Stimulated activated CD8-positive, alpha-beta memory T cell treated with anti-CD3 and anti-CD28 coated beads, Interleukin-2, amount 100 ng/mL, for 48 hours (primary cell): ENCODE measurements at regions not wholly inside any gene's neighbourhood (a gene's known extent, or its start where the extent isn't known, plus 50 kb on each side); places are given as distances from the start of the nearest gene placed in this dataset.
"Not testable (repeated sequence)": the region's sequence is repeated elsewhere in the genome, so short reads cannot be mapped to it uniquely, and the experiment has no call there.

Experiments used
- DNase-seq, 2 donors: peaks; one replicate each; pipeline ENCODE4 v3.0.0-alpha.2; 2020; ENCODE audit warnings: low read depth in 2 of 2

DNA sequence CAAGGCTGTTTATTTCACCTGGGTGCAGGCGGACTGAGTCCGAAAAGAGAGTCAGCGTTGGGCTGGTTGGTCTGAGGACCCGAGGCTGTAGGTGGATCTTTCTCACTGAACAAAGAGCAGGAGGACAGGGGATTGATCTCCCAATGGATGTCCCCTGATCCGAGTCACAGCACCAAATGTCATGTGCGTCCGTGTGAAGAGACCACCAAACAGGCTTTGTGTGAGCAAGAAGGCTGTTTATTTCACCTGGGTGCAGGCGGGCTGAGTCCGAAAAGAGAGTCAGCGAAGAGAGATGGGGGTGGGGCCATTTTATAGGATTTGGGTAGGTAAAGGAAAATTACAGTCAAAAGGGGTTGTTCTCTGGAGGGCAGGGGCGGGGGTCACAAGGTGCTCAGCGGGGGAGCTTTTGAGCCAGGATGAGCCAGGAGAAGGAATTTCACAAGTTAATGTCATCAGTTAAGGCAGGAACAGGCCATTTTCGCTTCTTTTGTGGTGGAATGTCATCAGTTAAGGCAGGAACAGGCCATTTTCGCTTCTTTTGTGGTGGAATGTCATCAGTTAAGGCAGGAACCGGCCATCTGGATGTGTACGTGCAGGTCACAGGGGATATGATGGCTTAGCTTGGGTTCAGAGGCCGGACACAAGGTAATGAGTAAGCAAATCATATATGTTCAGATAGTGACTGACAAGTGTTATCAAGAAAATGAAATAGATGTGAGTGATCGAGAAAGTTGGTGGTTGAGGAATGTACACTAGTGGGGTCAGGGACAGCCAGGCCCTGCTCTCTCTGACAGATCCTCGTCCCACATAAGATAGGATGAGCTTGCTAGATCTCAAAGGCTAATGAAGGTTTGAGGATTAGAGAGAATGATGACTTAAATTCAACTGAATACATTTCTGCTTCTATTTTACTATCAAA, 760.0 kb downstream of the KCNT2 start:
- DNase-seq = not testable (repeated sequence)

- DNase-seq = no peak
Observed at GRCh38 chr1:195831789-195832188, 776.5 kb downstream of the KCNT2 start.

DNA sequence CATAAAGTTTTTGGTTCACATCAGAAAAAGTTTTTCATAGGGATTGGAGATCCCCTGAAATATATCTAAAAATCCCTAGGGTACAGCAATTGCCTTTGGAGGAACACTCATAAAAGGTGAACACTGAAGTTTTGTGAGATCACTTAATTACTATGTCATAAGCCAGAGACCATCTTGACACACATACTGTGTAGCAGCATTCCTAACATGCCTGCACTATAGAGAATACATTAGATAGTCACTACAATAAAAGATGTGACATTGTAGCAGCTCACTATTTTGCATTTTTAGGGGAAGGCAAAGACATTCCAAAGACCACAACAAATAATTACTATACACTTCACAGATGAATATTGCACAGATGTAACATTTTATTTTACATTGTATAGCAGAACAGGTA, 779.9 kb downstream of the KCNT2 start:
- no peak for DNase-seq

GRCh38 chr1:195820925-195821324, 787.3 kb downstream of the KCNT2 start:
- DNase-seq = no peak

- no peak for DNase-seq
Observed at GRCh38 chr1:195806060-195806459, 802.2 kb downstream of the KCNT2 start.

DNA sequence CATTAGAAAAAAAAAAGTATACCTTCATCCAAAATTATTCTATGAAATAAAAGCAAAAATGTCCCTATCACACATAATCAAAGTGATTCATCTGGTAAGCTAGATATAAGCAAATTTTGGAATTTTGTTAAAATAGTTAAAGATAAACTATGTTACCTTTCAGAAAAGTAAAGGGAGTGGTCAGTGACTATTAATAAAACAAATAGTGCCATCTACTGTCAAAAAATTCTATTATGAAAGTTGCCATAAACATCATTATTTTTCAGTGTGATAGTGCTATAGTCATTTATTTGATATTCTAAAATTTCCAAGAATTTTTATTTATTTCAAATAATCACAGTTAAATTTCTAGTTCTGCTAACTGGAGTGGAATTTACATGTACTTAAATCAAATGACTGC, 803.7 kb downstream of the KCNT2 start:
- no peak for DNase-seq

- no peak for DNase-seq
Observed at GRCh38 chr1:195799016-195799415, 809.2 kb downstream of the KCNT2 start.

DNA sequence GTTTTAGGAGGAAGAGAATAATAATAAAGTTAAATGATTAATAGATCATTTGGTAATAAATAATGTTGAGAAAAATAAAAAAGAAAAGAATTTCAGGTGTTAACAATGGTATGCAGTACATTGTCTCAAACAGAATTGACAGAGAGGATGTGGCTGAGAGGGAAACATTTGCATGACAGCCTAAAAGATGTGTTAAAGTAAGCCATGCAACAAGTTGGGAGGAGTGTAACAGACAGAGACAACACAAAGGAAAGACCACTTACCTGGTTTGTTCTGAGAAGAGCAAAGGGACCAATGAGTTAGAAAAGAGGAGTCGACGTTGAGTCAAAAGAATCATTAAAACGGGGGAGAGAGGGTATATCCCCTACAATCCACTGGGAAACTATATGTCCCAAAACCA, 814.0 kb downstream of the KCNT2 start:
- no peak for DNase-seq

- no peak for DNase-seq
Observed at GRCh38 chr1:195791796-195792195, 816.4 kb downstream of the KCNT2 start.

GRCh38 chr1:195790514-195791168, 817.6 kb downstream of the KCNT2 start:
- DNase-seq = no peak

GRCh38 chr1:195789321-195789720, 818.9 kb downstream of the KCNT2 start:
- DNase-seq = no peak

- DNase-seq = no peak
Observed at GRCh38 chr1:195788721-195789120, 819.5 kb downstream of the KCNT2 start.

GRCh38 chr1:195785830-195786229, 822.4 kb downstream of the KCNT2 start:
- no peak for DNase-seq

- no peak for DNase-seq
Observed at GRCh38 chr1:195773931-195774330, 834.3 kb downstream of the KCNT2 start.

DNA sequence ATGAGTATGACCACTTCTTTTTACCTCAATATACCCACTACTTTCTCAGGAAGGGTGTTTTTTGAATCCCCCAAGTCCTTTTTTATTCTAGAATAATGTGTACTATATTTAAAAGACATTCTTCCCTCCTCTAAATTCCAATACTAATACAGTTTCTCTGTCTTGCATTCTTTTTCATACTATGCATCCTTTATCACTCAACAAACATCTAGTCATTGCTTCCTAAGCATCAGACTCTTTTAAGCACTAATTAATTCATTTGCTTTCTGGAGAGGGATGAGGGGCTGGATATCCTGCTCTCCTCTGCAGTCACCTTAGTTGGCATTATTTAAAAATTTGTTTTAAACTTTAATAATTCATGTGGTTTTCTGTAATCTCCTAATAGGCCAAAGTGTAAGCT, 838.8 kb downstream of the KCNT2 start:
- DNase-seq = no peak

DNA sequence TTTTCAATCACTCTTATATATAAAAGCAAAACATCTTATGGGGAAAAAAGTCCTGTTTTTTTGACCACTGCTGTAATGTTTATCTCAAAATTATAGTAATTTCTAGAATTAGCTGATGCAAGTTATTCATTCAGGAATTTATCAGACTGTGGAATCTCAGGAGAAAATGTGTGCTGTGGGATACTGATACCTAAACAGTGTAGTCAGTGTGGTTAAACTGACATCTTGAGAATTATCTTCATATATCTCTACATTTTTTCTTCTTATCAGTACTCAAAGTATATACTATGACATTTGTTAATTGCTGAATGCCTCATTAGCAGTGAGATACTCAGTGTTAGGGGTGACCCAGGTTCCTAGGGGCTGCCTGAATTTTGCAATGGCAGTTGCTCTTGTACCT, 839.3 kb downstream of the KCNT2 start:
- no peak for DNase-seq

DNA sequence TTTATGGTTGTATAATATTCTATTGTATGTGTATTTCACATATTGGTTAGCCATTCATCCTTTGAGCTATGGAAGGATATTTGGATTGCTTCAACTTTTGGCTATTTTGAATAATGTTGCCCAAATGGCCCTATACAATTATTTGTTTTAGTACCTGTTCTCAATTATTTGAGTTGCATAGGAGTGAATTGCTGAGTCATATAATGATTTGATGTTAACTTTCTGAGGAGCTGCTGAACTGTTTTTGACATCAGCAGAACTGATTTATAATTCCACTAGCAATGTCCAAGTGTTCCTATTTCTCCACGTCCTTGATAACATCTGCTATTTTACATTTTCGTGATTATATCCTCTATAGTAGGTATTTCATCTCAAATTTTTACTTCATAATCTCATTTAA, 839.9 kb downstream of the KCNT2 start:
- no peak for DNase-seq

- no peak for DNase-seq
Observed at GRCh38 chr1:195766709-195767108, 841.5 kb downstream of the KCNT2 start.

- DNase-seq = no peak
Observed at GRCh38 chr1:195765099-195765498, 843.1 kb downstream of the KCNT2 start.

- DNase-seq = no peak
Observed at GRCh38 chr1:195763907-195764374, 844.3 kb downstream of the KCNT2 start.

DNA sequence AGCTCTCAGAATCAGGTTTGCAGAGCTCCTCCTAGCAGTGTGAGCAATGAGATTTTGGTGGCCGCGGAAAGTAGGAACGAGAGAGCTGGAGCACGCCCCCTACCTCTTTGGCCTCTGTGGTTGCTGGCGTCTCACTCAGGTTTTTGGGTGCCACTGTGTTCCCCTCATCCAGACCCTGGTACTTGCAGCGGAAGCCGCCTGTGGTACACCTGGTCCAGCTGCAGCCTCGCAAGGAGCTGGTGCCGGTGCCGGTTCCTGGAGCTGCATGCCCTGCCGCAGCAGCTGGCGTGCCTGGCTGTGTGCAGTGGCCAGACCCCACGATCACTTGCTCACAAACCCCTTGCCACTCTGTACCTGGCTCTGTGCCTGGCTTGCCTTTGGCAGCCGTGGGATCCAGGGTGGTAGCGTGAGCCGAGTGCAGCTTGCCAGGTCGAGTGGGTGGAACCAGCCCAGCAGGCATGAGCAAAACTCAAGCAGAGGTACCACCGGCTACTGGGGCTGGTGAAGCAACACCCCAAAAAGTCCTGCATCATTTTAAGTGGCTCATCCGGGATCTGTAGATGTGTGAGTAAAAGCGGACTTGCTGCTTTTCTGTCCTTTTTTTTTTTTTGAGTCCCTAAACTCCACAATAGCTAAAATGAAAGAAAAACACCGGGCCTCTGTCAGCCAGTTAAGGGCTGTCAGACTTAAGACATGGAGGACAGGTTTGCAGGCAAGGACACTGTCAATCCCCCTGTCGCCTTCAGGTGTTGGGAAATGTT, 844.9 kb downstream of the KCNT2 start:
- no peak for DNase-seq

- DNase-seq = no peak
Observed at GRCh38 chr1:195761104-195761503, 847.1 kb downstream of the KCNT2 start.
